Stimulated activated CD4-positive, alpha-beta T cell treated with anti-CD3 and anti-CD28 coated beads, TNF-alpha, amount 100 ng/mL, for 1 hour (primary cell): ENCODE measurements at regions not wholly inside any gene's neighbourhood (a gene's known extent, or its start where the extent isn't known, plus 50 kb on each side); places are given as distances from the start of the nearest gene placed in this dataset.
"Not testable (repeated sequence)": the region's sequence is repeated elsewhere in the genome, so short reads cannot be mapped to it uniquely, and the experiment has no call there.

Experiments
- DNase-seq, 3 donors: peaks; one replicate each; pipeline ENCODE4 v3.0.0-alpha.2; 2020; ENCODE audit warnings: low read depth in 3 of 3, low spot score in 1 of 3

- DNase-seq = no peak
Measured at GRCh38 chr1:112855152-112855828, 100.7 kb downstream of the SLC16A1 start.

DNA sequence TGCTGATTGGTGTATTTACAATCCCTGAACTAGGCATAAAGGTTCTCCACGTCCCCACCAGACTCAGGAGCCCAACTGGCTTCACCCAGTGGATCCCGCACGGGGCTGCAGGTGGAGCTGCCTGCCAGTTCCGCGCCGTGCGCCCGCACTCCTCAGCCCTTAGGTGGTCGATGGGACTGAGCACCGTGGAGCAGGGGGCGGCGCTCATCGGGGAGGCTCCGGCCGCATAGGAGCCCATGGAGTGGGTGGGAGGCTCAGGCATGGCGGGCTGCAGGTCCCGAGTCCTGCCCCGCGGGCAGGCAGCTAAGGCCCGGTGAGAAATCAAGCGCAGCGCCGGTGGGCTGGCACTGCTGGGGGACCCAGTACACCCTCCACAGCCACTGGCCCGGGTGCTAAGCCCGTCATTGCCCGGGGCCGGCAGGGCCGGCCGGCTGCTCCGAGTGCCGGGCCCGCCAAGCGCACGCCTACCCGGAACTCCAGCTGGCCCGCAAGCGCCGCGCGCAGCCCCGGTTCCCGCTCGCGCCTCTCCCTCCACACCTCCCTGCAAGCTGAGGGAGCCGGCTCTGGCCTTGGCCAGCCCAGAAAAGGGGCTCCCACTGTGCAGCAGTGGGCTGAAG, 101.5 kb downstream of the SLC16A1 start:
- not testable (repeated sequence) for DNase-seq

DNA sequence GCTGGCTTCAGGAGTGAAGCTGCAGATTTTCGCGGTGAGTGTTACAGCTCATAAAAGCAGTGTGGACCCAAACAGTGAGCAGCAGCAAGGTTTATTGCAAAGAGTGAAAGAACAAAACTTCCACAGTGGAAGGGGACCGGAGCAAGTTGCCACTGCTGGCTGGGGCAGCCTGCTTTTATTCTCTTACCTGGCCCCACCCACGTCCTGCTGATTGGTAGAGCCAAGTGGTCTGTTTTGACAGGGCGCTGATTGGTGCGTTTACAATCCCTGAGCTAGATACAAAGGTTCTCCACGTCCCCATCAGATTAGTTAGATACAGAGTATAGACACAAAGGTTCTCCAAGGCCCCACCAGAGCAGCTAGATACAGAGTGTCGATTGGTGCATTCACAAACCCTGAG, 102.1 kb downstream of the SLC16A1 start:
- DNase-seq = not testable (repeated sequence)

- no peak for DNase-seq
Measured at GRCh38 chr1:112852934-112853333, 103.1 kb downstream of the SLC16A1 start.

GRCh38 chr1:112852276-112852675, 103.7 kb downstream of the SLC16A1 start:
- no peak for DNase-seq

GRCh38 chr1:112850034-112850757, 105.8 kb downstream of the SLC16A1 start:
- no peak for DNase-seq

GRCh38 chr1:112849425-112850033, 106.5 kb downstream of the SLC16A1 start:
- DNase-seq = no peak

- no peak for DNase-seq
Measured at GRCh38 chr1:112841825-112842224, 114.2 kb downstream of the SLC16A1 start.

- no peak for DNase-seq
Measured at GRCh38 chr1:112840631-112841624, 115.1 kb downstream of the SLC16A1 start.

DNA sequence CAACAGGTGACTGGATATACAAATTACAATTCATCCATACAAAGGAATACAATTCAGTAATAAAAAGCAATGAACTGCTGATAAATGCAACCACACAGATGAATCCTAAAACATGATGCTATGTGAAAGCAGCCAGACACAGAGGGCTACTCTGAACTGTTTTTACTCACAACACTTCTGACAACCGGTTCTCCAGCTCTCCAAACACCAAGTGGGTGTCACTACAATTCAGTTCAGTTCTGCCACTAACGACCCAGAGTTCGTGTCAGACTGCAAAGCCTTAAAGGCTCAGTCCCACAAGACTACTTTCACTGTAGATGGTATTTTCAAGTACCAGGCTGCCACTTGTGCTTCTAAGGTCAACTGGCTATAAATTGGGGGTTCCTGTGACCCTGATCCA, 119.4 kb downstream of the SLC16A1 start:
- DNase-seq = no peak

DNA sequence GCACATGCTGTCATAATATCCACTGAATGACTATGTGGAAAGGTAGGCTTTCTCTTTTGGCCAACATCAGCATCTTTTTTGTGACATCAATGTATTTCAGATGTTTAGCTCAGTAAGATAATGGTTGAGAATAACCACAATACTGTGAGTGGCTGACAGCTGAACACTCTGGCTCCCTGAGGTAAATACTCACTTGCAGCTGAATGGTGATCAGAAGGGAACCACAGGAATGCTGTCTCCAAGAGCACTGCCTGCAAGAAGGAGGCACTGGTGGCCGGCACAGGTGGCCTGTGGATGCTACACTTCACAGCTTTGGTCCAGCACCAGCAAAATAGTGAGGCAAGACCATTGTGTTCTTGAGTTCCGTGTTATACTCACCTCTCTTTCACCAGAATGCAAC, 118.7 kb upstream of the PPM1J start:
- no peak for DNase-seq

GRCh38 chr1:112832259-112832658, 117.1 kb upstream of the PPM1J start:
- DNase-seq = not testable (repeated sequence)

GRCh38 chr1:112829691-112830090, 114.6 kb upstream of the PPM1J start:
- DNase-seq = not testable (repeated sequence)

- no peak for DNase-seq
Measured at GRCh38 chr1:112828716-112829115, 113.6 kb upstream of the PPM1J start.

DNA sequence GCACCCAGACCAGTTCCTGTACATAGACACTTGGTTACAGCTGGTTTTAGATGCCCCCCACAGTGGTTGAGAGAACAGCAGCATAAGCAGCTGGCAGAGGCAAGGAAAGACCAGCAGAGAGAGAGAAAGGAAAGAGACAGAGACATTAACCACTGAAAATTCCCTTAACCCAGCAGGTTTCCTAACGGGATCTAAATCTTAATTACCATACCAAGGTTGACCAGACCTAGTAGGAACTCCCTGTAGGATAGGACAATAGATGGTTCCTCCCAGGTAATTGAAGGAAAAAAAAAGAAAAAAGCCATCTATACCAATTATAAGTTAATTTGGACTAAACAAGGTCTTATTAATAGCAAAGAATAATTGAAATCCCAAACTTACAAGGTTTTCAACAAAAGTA, 112.3 kb upstream of the PPM1J start:
- not testable (repeated sequence) for DNase-seq

GRCh38 chr1:112826217-112826944, 111.2 kb upstream of the PPM1J start:
- no peak for DNase-seq

- not testable (repeated sequence) for DNase-seq
Measured at GRCh38 chr1:112825563-112826216, 110.6 kb upstream of the PPM1J start.

- DNase-seq = not testable (repeated sequence)
Measured at GRCh38 chr1:112825075-112825474, 109.9 kb upstream of the PPM1J start.

- not testable (repeated sequence) for DNase-seq
Measured at GRCh38 chr1:112821307-112822063, 106.4 kb upstream of the PPM1J start.
